Vagina (tissue), 2 donors: ENCODE measurements at regions not wholly inside any gene's neighbourhood (a gene's known extent, or its start where the extent isn't known, plus 50 kb on each side); places are given as distances from the start of the nearest gene placed in this dataset.

Source experiments
- DNase-seq, 2 donors: peaks; one replicate each; pipeline ENCODE4 v3.0.0-alpha.2; 2017; ENCODE audit errors: extremely low spot score in 2 of 2
- H3K27ac ChIP-seq: fragments of 200-600 bp; sonication (generic); one replicate; pipeline ENCODE4 v1.5.1; 2019
- H3K27me3 ChIP-seq: fragments of 200-600 bp; sonication (generic); one replicate; pipeline ENCODE4 v1.5.1; 2019
- H3K36me3 ChIP-seq, 2 donors: fragments of 200-600 bp; sonication (generic); one replicate each; pipeline ENCODE4 v1.5.1; 2017 to 2019
- H3K4me1 ChIP-seq: fragments of 200-600 bp; sonication (generic); one replicate; pipeline ENCODE4 v1.5.1; 2019
- H3K4me3 ChIP-seq, 2 donors: fragments of 200-600 bp; sonication (generic); 1 replicate in 1 of 2; 2 replicates in 1 of 2; pipeline ENCODE4 v1.5.1; 2016 to 2019
- H3K9me3 ChIP-seq: fragments of 200-600 bp; sonication (generic); one replicate; pipeline ENCODE4 v1.5.1; 2019
- POLR2A ChIP-seq, 2 donors: fragments of 450-650 bp; IDR thresholded peaks; one replicate each; pipeline ENCODE4 v1.6.1; 2017; ENCODE audit warnings: antibody characterized with exemption in 2 of 2, mild to moderate bottlenecking in 2 of 2, moderate library complexity in 2 of 2
- POLR2AphosphoS5 ChIP-seq, 2 donors: sonication (generic); formaldehyde crosslinking; IDR thresholded peaks; one replicate each; pipeline ENCODE4 v1.9.0; 2017; ENCODE audit warnings: antibody characterized with exemption in 2 of 2, mild to moderate bottlenecking in 2 of 2, low read depth in 1 of 2; ENCODE audit not compliant: insufficient read depth in 1 of 2
- intact Hi-C: fragments of 100-400 bp; cut with DNase I; formaldehyde crosslinking; loops from one replicate; pipeline ENCODE4 v1.15.1; 2023
- TF ChIP-seq, protein P1 (sequence below), 3 experiments: fragments of 450-650 bp in 2 of 3; fragments of 200-600 bp in 1 of 3; sonication (generic) in 1 of 3; IDR thresholded peaks; one replicate each; pipeline ENCODE4 v1.5.1; 2017 to 2019; ENCODE audit warnings: antibody characterized with exemption in 3 of 3, mild to moderate bottlenecking in 2 of 3, moderate library complexity in 2 of 3

DNA sequence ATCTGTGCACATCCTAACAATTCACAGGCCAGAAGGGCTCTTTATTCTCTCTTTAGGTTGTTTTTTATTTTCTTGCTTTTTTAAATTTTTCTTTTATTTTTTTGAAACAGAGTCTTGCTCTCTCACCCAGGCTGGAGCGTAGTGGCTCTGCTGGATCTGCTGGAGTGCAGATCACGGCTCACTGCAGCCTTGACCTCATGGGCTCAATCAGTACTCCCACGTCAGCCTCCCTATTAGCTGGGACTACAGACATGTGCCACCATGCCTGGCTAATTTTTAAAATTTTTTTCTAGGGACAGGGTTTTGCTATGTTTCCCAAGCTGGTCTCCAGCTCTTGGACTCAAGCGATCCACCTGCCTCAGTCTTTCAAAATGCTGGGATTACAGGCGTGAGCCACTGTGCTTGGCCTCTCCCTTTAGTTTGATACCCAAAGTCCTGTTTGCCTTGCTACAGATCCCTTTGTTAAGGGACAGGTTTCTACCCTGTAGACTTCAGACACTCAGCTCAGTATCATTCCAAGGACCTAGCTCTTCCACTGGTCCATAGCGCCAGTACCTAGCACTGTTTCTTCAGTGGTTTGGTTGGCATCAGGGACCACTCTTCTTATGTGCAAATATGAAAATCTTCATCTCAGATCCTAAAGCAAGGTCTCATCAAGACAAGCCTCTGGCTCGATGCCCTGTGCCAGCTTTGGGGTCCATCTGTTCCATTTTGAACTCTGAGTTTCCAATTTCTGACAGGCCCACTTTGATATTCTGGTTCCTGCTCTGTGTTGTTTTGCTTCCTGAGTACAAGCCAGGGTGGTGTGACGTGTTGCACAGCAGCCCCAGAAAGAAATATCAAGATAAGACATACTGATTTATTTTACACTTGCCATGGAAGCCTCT is 211.7 kb downstream of the FAT3 start:
- H3K9me3 ChIP-seq, result no peaks in the 10 kb centered on the region
- no peak overlapping the region for H3K27ac ChIP-seq
- H3K4me3 ChIP-seq, result no peak overlapping the region
- no peaks in the 10 kb centered on the region for H3K36me3 ChIP-seq
- no peak for TF ChIP-seq POLR2A (IDR thresholded peaks at IDR 0.05)
- TF ChIP-seq, protein P1, sequence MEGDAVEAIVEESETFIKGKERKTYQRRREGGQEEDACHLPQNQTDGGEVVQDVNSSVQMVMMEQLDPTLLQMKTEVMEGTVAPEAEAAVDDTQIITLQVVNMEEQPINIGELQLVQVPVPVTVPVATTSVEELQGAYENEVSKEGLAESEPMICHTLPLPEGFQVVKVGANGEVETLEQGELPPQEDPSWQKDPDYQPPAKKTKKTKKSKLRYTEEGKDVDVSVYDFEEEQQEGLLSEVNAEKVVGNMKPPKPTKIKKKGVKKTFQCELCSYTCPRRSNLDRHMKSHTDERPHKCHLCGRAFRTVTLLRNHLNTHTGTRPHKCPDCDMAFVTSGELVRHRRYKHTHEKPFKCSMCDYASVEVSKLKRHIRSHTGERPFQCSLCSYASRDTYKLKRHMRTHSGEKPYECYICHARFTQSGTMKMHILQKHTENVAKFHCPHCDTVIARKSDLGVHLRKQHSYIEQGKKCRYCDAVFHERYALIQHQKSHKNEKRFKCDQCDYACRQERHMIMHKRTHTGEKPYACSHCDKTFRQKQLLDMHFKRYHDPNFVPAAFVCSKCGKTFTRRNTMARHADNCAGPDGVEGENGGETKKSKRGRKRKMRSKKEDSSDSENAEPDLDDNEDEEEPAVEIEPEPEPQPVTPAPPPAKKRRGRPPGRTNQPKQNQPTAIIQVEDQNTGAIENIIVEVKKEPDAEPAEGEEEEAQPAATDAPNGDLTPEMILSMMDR (IDR thresholded peaks at IDR 0.05), result no peak
- no peak for TF ChIP-seq POLR2AphosphoS5 (IDR thresholded peaks at IDR 0.05; ENCODE audit: insufficient read depth in 1 of 2, low read depth in 1 of 2)
- no peaks in the 10 kb centered on the region for H3K27me3 ChIP-seq
- DNase-seq, result no peak
- intact Hi-C loops, result no loop called here
- H3K4me1 ChIP-seq, result no peaks in the 10 kb centered on the region

DNA sequence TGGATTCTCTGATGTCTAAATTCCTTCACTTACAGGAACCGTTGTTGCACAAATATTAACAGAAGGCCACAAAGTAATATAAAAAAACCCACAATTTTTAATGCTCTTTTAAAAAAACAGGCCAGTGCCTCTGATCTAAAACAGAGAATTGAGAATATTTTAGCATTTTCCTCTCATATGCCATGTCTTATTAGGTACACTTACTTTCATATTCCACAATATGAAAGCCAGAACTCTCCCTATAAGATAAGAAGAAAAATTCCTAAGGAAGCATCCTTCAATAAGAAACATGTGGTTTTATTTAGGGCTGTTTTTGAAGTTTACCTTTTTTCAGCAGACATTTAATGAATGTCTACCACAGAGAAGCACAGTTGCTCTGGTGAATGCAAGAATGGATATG is 214.5 kb downstream of the FAT3 start:
- Histone ChIP-seq H3K36me3 (no peaks in the 10 kb centered on the region), H3K4me3 (no peak overlapping the region), H3K27me3 (no peaks in the 10 kb centered on the region), H3K9me3 (no peaks in the 10 kb centered on the region), H3K27ac (no peak overlapping the region), H3K4me1 (no peaks in the 10 kb centered on the region)
- no peak for DNase-seq
- intact Hi-C loops, result no loop called here
- TF ChIP-seq, protein P1 (IDR thresholded peaks at IDR 0.05), result no peak
- TF ChIP-seq POLR2AphosphoS5 (IDR thresholded peaks at IDR 0.05; ENCODE audit: insufficient read depth in 1 of 2, low read depth in 1 of 2), result no peak
- no peak for TF ChIP-seq POLR2A (IDR thresholded peaks at IDR 0.05)

DNA sequence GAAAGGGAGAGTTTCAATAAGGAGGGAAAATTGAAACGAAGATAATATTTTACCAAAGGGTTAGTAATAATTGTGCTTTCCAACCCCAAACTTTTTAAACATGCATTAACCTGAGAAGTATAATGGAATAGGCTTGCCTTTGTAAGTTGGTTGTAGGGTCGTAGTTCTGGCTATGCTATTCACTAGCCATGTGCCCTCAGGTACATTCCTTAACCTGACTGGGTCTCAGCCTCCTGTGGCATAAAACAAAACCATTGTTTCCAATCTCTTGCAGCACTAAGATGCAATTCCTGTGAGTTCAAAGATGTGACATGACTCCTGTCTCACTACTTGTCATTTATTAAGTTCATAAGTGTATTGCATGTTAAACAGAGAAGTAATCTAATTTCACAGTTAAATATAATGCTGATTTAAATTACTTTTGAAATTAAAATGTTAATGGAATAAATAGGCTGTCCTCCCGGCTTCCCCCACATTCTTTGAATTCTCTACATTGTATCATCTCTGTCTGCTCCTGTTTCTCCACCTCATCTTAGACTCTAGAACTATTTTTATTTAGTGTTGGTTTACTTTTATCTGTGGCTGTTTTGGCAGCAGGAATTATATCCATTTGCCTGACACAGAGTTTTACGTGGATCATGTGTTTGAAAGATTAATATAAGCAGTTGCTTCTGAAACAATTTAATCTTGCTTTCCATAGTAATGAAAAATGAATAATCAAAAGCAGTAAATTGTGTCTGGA is 216.3 kb downstream of the FAT3 start:
- no peaks in the 10 kb centered on the region for H3K27me3 ChIP-seq
- no peak overlapping the region for H3K4me3 ChIP-seq
- intact Hi-C loops, result no loop called here
- DNase-seq, result no peak
- TF ChIP-seq POLR2A (IDR thresholded peaks at IDR 0.05) (no peak), POLR2AphosphoS5 (IDR thresholded peaks at IDR 0.05; ENCODE audit: insufficient read depth in 1 of 2, low read depth in 1 of 2) (no peak)
- TF ChIP-seq, protein P1 (IDR thresholded peaks at IDR 0.05), result no peak
- H3K27ac ChIP-seq, result no peak overlapping the region
- H3K4me1 ChIP-seq, result no peaks in the 10 kb centered on the region
- no peaks in the 10 kb centered on the region for H3K36me3 ChIP-seq
- H3K9me3 ChIP-seq, result no peaks in the 10 kb centered on the region

DNA sequence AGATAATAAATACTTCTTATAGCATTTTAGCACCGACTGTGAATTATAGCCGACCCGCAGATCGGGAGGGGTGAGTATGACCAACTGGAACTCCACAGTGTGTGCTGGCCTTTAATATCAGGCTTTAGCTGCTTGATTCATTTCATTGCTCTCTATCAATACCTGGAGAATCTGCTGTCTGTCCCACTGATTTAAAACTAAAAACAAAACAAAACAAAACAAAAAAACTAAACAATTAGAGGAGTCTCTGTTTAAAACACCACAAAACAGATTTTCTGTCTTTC is 216.8 kb downstream of the FAT3 start:
- Histone ChIP-seq H3K4me3 (no peak overlapping the region), H3K27ac (no peak overlapping the region), H3K36me3 (no peaks in the 10 kb centered on the region), H3K9me3 (no peaks in the 10 kb centered on the region), H3K27me3 (no peaks in the 10 kb centered on the region), H3K4me1 (no peaks in the 10 kb centered on the region)
- TF ChIP-seq, protein P1 (IDR thresholded peaks at IDR 0.05), result no peak
- no peak for TF ChIP-seq POLR2A (IDR thresholded peaks at IDR 0.05)
- no peak for TF ChIP-seq POLR2AphosphoS5 (IDR thresholded peaks at IDR 0.05; ENCODE audit: insufficient read depth in 1 of 2, low read depth in 1 of 2)
- intact Hi-C loops, result no loop called here
- DNase-seq, result no peak

DNA sequence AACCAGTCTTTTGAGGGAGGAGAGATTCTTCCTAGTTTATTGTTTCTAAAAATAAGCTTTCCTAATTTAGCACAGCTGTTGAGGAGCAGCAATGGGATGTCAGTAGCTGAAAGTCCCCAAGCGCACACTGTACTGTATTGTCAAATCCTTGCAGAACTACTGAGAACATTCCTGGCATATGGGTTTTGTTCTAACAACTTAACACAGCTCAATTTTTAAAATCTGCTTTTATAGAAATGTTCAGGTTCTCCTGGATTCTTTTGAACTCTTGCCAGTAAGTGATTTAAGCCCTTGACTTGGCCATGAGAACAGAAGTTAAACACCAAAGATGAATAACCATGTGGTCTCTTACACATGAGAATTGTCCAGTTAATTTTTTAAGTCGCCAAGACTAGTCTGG is 218.6 kb downstream of the FAT3 start:
- Histone ChIP-seq H3K27ac (no peak overlapping the region), H3K36me3 (no peaks in the 10 kb centered on the region), H3K27me3 (no peaks in the 10 kb centered on the region), H3K4me3 (no peak overlapping the region), H3K4me1 (no peaks in the 10 kb centered on the region), H3K9me3 (no peaks in the 10 kb centered on the region)
- DNase-seq, result no peak
- TF ChIP-seq, protein P1 (IDR thresholded peaks at IDR 0.05), result no peak
- TF ChIP-seq POLR2A (IDR thresholded peaks at IDR 0.05) (no peak), POLR2AphosphoS5 (IDR thresholded peaks at IDR 0.05; ENCODE audit: insufficient read depth in 1 of 2, low read depth in 1 of 2) (no peak)
- intact Hi-C loops, result no loop called here
